ENCODE measurements at regions not wholly inside any gene's neighbourhood (a gene's known extent, or its start where the extent isn't known, plus 50 kb on each side); places are given as distances from the start of the nearest gene placed in this dataset.

GRCh38 chr5:174425271-174425963 is 299.0 kb upstream of the MSX2 start:
- no peak for TF ChIP-seq POLR2AphosphoS5 (IDR thresholded peaks at IDR 0.05; ENCODE audit: low read depth, low read length)
- TF ChIP-seq POLR2A (IDR thresholded peaks at IDR 0.05; ENCODE audit: low read depth, low read length) = no peak
- TF ChIP-seq TAF1 (IDR thresholded peaks at IDR 0.05; ENCODE audit: borderline replicate concordance, low read depth, low read length) = no peak

Measured in GM12892 (cell line).